SK-N-SH treated with all-trans-retinoic acid at 6 μM for 48 hours (cell line): ENCODE measurements at regions not wholly inside any gene's neighbourhood (a gene's known extent, or its start where the extent isn't known, plus 50 kb on each side); places are given as distances from the start of the nearest gene placed in this dataset.

ENCODE experiments used
- ATAC-seq: fragments of 200-7000 bp; cut with Tn5 transposase; 3 replicates; pipeline ENCODE4 v1.9.1; 2020; ENCODE audit warnings: mild to moderate bottlenecking, moderate library complexity
- ARNTL ChIP-seq: fragments of 450-650 bp; formaldehyde crosslinking; IDR thresholded peaks from 2 replicates; pipeline ENCODE4 v1.5.0; 2020; ENCODE audit warnings: low read depth, mild to moderate bottlenecking, moderate library complexity, borderline replicate concordance
- CSDC2 ChIP-seq: fragments of 250-450 bp; sonication (Bioruptor Pico); IDR thresholded peaks from 2 replicates; pipeline ENCODE4 v1.5.0; 2020; ENCODE audit warnings: mild to moderate bottlenecking, moderate library complexity
- ESRRG ChIP-seq: fragments of 250-450 bp; sonication (Bioruptor Pico); IDR thresholded peaks from 2 replicates; pipeline ENCODE4 v1.6.1; 2021; ENCODE audit warnings: mild to moderate bottlenecking
- GLIS3 ChIP-seq: fragments of 250-450 bp; sonication (Bioruptor Pico); IDR thresholded peaks from 2 replicates; pipeline ENCODE4 v1.5.0; 2020; ENCODE audit warnings: mild to moderate bottlenecking, moderate library complexity
- ISL1 ChIP-seq: fragments of 250-450 bp; sonication (Bioruptor Pico); IDR thresholded peaks from 2 replicates; pipeline ENCODE4 v2.1.2; 2022; ENCODE audit warnings: mild to moderate bottlenecking, moderate library complexity
- OSR1 ChIP-seq: fragments of 250-450 bp; sonication (Bioruptor Pico); IDR thresholded peaks from 2 replicates; pipeline ENCODE4 v1.8.0; 2022; ENCODE audit warnings: moderate library complexity, mild to moderate bottlenecking, inconsistent platforms
- PATZ1 ChIP-seq: fragments of 250-450 bp; sonication (Bioruptor Pico); IDR thresholded peaks from 2 replicates; pipeline ENCODE4 v1.8.0; 2020; ENCODE audit warnings: mild to moderate bottlenecking, moderate library complexity, borderline replicate concordance
- POU6F1 ChIP-seq: fragments of 250-450 bp; sonication (Bioruptor Pico); IDR thresholded peaks from 2 replicates; pipeline ENCODE4 v1.8.0; 2021; ENCODE audit warnings: low read depth, mild to moderate bottlenecking, moderate library complexity, borderline replicate concordance
- PPARA ChIP-seq: fragments of 250-450 bp; sonication (Bioruptor Pico); IDR thresholded peaks from 2 replicates; pipeline ENCODE4 v1.5.0; 2020; ENCODE audit warnings: mild to moderate bottlenecking, borderline replicate concordance
- RARB ChIP-seq: fragments of 250-450 bp; sonication (Bioruptor Pico); IDR thresholded peaks from 2 replicates; pipeline ENCODE4 v1.8.0; 2021; ENCODE audit warnings: mild to moderate bottlenecking, moderate library complexity
- SNAI2 ChIP-seq: fragments of 250-450 bp; sonication (Bioruptor Pico); IDR thresholded peaks from 2 replicates; pipeline ENCODE4 v1.5.0; 2020; ENCODE audit warnings: mild to moderate bottlenecking, moderate library complexity
- TCF4 ChIP-seq: fragments of 250-450 bp; sonication (Bioruptor Pico); IDR thresholded peaks from 2 replicates; pipeline ENCODE4 v1.8.0; 2021; ENCODE audit warnings: mild to moderate bottlenecking, moderate library complexity, borderline replicate concordance
- TOX ChIP-seq: fragments of 250-450 bp; sonication (Bioruptor Pico); IDR thresholded peaks from 2 replicates; pipeline ENCODE4 v1.8.0; 2021; ENCODE audit warnings: mild to moderate bottlenecking, moderate library complexity, borderline replicate concordance
- ZC3H10 ChIP-seq: fragments of 250-450 bp; sonication (Bioruptor Pico); IDR thresholded peaks from 2 replicates; pipeline ENCODE4 v1.5.1; 2021; ENCODE audit warnings: mild to moderate bottlenecking, moderate library complexity
- ZFP30 ChIP-seq: fragments of 450-650 bp; formaldehyde crosslinking; IDR thresholded peaks from 2 replicates; pipeline ENCODE4 v1.5.0; 2022; ENCODE audit warnings: mild to moderate bottlenecking, moderate library complexity
- ZNF565 ChIP-seq: fragments of 450-650 bp; formaldehyde crosslinking; conservative IDR thresholded peaks from 2 replicates; pipeline ENCODE4 v1.5.0; 2020; ENCODE audit warnings: low read depth, mild to moderate bottlenecking, moderate library complexity
- ZNF70 ChIP-seq: fragments of 450-650 bp; formaldehyde crosslinking; IDR thresholded peaks from 2 replicates; pipeline ENCODE4 v1.5.0; 2020; ENCODE audit warnings: mild to moderate bottlenecking, moderate library complexity
- ZNF8 ChIP-seq: fragments of 450-650 bp; formaldehyde crosslinking; IDR thresholded peaks from 2 replicates; pipeline ENCODE4 v1.5.0; 2020; ENCODE audit warnings: mild to moderate bottlenecking, moderate library complexity
- TF ChIP-seq, protein P1 (sequence below): fragments of 250-450 bp; sonication (Bioruptor Pico); IDR thresholded peaks from 2 replicates; pipeline ENCODE4 v1.5.1; 2020; ENCODE audit warnings: low read depth, mild to moderate bottlenecking, moderate library complexity
- TF ChIP-seq, protein P2 (sequence below): fragments of 250-450 bp; sonication (Bioruptor Pico); IDR thresholded peaks from 2 replicates; pipeline ENCODE4 v1.5.1; 2021; ENCODE audit warnings: mild to moderate bottlenecking, moderate library complexity
- TF ChIP-seq, protein P3 (sequence below): fragments of 250-450 bp; sonication (Bioruptor Pico); IDR thresholded peaks from 2 replicates; pipeline ENCODE4 v1.5.0; 2020; ENCODE audit warnings: mild to moderate bottlenecking, moderate library complexity

DNA sequence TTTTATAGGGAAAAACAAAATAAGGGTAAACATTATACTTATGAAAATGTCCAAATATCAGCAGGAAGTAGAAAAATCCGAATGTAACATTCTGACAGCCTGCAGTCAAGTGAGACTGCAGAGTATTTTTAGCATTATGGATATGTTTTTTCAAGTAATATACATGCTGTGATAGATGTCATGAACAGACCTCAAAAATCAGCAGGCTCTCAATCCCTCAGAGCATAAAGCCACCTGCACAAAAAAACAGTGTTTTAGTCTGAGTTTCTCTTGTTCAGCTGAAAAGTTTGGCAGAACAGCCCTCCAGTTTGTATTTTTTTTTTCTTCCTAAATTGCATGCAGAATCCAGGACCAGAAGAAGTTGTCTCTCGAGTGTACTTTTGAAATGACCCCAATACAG is 219.1 kb upstream of the FMN2 start (continued):
- TF ChIP-seq SNAI2 (CRISPR knock-in tag) = no peak
- TF ChIP-seq ESRRG (CRISPR knock-in tag) = no peak
- TF ChIP-seq PPARA (CRISPR knock-in tag) = no peak
- TF ChIP-seq RARB (CRISPR knock-in tag) = no peak
- TF ChIP-seq ZNF565 = no peak
- TF ChIP-seq, protein P1, sequence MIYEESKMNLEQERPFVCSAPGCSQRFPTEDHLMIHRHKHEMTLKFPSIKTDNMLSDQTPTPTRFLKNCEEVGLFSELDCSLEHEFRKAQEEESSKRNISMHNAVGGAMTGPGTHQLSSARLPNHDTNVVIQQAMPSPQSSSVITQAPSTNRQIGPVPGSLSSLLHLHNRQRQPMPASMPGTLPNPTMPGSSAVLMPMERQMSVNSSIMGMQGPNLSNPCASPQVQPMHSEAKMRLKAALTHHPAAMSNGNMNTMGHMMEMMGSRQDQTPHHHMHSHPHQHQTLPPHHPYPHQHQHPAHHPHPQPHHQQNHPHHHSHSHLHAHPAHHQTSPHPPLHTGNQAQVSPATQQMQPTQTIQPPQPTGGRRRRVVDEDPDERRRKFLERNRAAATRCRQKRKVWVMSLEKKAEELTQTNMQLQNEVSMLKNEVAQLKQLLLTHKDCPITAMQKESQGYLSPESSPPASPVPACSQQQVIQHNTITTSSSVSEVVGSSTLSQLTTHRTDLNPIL = no peak
- TF ChIP-seq ARNTL (CRISPR knock-in tag) = no peak
- TF ChIP-seq ZNF8 (CRISPR knock-in tag) = no peak

- TF ChIP-seq ISL1 (CRISPR knock-in tag) = no peak
- no peak for TF ChIP-seq ZFP30 (CRISPR knock-in tag)
- TF ChIP-seq ZNF8 (CRISPR knock-in tag) = no peak
- no peak for ATAC-seq
Measured at GRCh38 chr1:239874831-239875230, 216.9 kb upstream of the FMN2 start.

- TF ChIP-seq SNAI2 (CRISPR knock-in tag) (no peak), GLIS3 (CRISPR knock-in tag) (no peak), TOX (CRISPR knock-in tag) (no peak), ZNF8 (CRISPR knock-in tag) (no peak)
- TF ChIP-seq, protein P2, sequence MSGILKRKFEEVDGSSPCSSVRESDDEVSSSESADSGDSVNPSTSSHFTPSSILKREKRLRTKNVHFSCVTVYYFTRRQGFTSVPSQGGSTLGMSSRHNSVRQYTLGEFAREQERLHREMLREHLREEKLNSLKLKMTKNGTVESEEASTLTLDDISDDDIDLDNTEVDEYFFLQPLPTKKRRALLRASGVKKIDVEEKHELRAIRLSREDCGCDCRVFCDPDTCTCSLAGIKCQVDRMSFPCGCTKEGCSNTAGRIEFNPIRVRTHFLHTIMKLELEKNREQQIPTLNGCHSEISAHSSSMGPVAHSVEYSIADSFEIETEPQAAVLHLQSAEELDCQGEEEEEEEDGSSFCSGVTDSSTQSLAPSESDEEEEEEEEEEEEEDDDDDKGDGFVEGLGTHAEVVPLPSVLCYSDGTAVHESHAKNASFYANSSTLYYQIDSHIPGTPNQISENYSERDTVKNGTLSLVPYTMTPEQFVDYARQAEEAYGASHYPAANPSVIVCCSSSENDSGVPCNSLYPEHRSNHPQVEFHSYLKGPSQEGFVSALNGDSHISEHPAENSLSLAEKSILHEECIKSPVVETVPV (CRISPR knock-in tag) = no peak
- TF ChIP-seq, protein P3, sequence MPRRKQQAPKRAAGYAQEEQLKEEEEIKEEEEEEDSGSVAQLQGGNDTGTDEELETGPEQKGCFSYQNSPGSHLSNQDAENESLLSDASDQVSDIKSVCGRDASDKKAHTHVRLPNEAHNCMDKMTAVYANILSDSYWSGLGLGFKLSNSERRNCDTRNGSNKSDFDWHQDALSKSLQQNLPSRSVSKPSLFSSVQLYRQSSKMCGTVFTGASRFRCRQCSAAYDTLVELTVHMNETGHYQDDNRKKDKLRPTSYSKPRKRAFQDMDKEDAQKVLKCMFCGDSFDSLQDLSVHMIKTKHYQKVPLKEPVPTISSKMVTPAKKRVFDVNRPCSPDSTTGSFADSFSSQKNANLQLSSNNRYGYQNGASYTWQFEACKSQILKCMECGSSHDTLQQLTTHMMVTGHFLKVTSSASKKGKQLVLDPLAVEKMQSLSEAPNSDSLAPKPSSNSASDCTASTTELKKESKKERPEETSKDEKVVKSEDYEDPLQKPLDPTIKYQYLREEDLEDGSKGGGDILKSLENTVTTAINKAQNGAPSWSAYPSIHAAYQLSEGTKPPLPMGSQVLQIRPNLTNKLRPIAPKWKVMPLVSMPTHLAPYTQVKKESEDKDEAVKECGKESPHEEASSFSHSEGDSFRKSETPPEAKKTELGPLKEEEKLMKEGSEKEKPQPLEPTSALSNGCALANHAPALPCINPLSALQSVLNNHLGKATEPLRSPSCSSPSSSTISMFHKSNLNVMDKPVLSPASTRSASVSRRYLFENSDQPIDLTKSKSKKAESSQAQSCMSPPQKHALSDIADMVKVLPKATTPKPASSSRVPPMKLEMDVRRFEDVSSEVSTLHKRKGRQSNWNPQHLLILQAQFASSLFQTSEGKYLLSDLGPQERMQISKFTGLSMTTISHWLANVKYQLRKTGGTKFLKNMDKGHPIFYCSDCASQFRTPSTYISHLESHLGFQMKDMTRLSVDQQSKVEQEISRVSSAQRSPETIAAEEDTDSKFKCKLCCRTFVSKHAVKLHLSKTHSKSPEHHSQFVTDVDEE (CRISPR knock-in tag) = 0 out of 2 replicates have a peak, but pooled peaks have one; percentile 50
- ATAC-seq = peak; percentile 74
Measured at GRCh38 chr1:239879321-239880170, 212.1 kb upstream of the FMN2 start.

- no peak for TF ChIP-seq ISL1 (CRISPR knock-in tag)
- no peak for ATAC-seq
Measured at GRCh38 chr1:239882967-239883366, 208.7 kb upstream of the FMN2 start.

GRCh38 chr1:239884796-239885195 is 206.9 kb upstream of the FMN2 start:
- ATAC-seq = no peak
- TF ChIP-seq, protein P1 = no peak
- TF ChIP-seq ZNF565 = no peak
- no peak for TF ChIP-seq TCF4
- no peak for TF ChIP-seq POU6F1 (CRISPR knock-in tag)
- TF ChIP-seq TOX (CRISPR knock-in tag) = no peak
- no peak for TF ChIP-seq ZNF70 (CRISPR knock-in tag)
- no peak for TF ChIP-seq CSDC2
- no peak for TF ChIP-seq GLIS3 (CRISPR knock-in tag)
- no peak for TF ChIP-seq ESRRG (CRISPR knock-in tag)
- no peak for TF ChIP-seq PATZ1 (CRISPR knock-in tag)
- TF ChIP-seq RARB (CRISPR knock-in tag) = no peak
- TF ChIP-seq ZC3H10 (CRISPR knock-in tag) = no peak
- no peak for TF ChIP-seq SNAI2 (CRISPR knock-in tag)
- TF ChIP-seq OSR1 (CRISPR knock-in tag) = no peak
